ENCODE measurements at regions not wholly inside any gene's neighbourhood (a gene's known extent, or its start where the extent isn't known, plus 50 kb on each side); places are given as distances from the start of the nearest gene placed in this dataset.
"Not testable (repeated sequence)": the region's sequence is repeated elsewhere in the genome, so short reads cannot be mapped to it uniquely, and the experiment has no call there.

GRCh38 chr1:67909776-67910175 is 76.5 kb upstream of the GNG12 start:
- H4K8ac ChIP-seq (ENCODE audit: low read depth, low read length), result no peak overlapping the region
- H3K4me2 ChIP-seq (ENCODE audit: low read length), result no peak overlapping the region
- H3K27me3 ChIP-seq (ENCODE audit: insufficient read depth, low read length), result no peaks in the 10 kb centered on the region
- H3K4me3 ChIP-seq (ENCODE audit: low read depth, low read length), result no peak overlapping the region
- H3K18ac ChIP-seq (ENCODE audit: low read length), result no peak overlapping the region
- H4K12ac ChIP-seq (ENCODE audit: low read depth, low read length), result no peak overlapping the region
- H2BK5ac ChIP-seq (ENCODE audit: low read depth, low read length, poor library complexity), result no peak overlapping the region
- no peak for DNase-seq
- no peak overlapping the region for H3K23ac ChIP-seq (ENCODE audit: low read length)
- no CpG with 5 or more reads among the region's 1 CpG for WGBS (ENCODE audit: extremely low coverage, insufficient coverage, insufficient read length)
- no peak overlapping the region for H4K91ac ChIP-seq (ENCODE audit: low read depth, low read length)
- H3K79me2 ChIP-seq (ENCODE audit: control insufficient read depth, insufficient read depth, low read length, poor library complexity), result no peaks in the 10 kb centered on the region
- H3K14ac ChIP-seq (ENCODE audit: low read length), result no peak overlapping the region
- H2BK12ac ChIP-seq (ENCODE audit: low read length), result no peak overlapping the region
- H2AFZ ChIP-seq (ENCODE audit: insufficient read depth, low read length, poor library complexity), result no peak overlapping the region
- no peak overlapping the region for H2BK120ac ChIP-seq (ENCODE audit: insufficient read depth, low read length, poor library complexity)
- H3K9ac ChIP-seq (ENCODE audit: low read length), result no peak overlapping the region
- no peak overlapping the region for H3K27ac ChIP-seq (ENCODE audit: low read depth, low read length)
- peaks cover 5 to 7% of the 10 kb centered on the region in 2 experiments for H3K4me1 ChIP-seq (ENCODE audit: control insufficient read depth in 1 of 2, insufficient read depth in 2 of 2, low read length in 2 of 2)
- H3K9me3 ChIP-seq (ENCODE audit: insufficient read depth, low read depth, low read length), result no peaks in the 10 kb centered on the region
- no peak overlapping the region for H3K4ac ChIP-seq (ENCODE audit: low read depth, low read length)
- no peaks in the 10 kb centered on the region for H3K36me3 ChIP-seq (ENCODE audit: control insufficient read depth in 1 of 2, insufficient read depth in 2 of 2, low read length in 2 of 2)
- H2AK5ac ChIP-seq (ENCODE audit: low read length), result no peak overlapping the region
- H3K79me1 ChIP-seq (ENCODE audit: low read length), result peaks cover 3% of the 10 kb centered on the region

DNA sequence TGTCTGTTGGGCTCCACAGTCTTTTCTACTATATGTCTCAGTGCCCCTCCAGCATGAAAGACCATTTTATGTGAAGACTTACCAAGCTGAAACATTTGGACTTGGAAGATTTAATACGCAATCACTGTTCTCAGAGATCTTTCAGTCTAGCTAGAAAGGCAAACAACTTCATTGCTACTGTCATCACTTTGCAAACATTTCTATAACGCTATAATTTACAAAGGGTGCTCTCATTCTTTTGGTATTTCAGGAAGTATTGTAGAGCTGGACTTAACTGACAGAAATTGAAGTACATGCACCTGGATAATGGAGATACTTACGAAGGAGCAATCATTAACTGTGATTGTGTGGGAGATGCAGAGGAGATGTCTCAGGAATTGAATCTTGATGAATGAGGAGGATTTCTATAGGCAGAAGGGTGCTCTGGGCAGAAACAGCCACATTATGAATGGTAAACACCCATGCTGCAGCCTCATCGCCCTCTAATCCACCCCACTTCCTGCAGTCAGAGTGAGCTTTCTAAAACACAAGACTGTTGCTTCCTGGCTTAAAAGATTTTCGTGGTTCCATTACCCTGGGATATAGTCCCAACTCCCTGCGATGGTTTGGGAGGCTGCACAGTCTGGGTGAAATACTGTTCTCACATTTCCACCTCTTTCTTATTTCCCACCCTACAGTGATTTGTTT is 75.1 kb upstream of the GNG12 start:
- Histone ChIP-seq H3K79me1 (ENCODE audit: low read length) (peaks cover 3% of the 10 kb centered on the region), H3K4me3 (ENCODE audit: low read depth, low read length) (no peak overlapping the region), H2BK12ac (ENCODE audit: low read length) (no peak overlapping the region), H3K18ac (ENCODE audit: low read length) (no peak overlapping the region), H4K12ac (ENCODE audit: low read depth, low read length) (no peak overlapping the region), H2BK120ac (ENCODE audit: insufficient read depth, low read length, poor library complexity) (no peak overlapping the region), H2AK5ac (ENCODE audit: low read length) (no peak overlapping the region), H3K4me1 (ENCODE audit: control insufficient read depth in 1 of 2, insufficient read depth in 2 of 2, low read length in 2 of 2) (peaks cover 5 to 7% of the 10 kb centered on the region in 2 experiments), H3K27ac (ENCODE audit: low read depth, low read length) (no peak overlapping the region), H3K27me3 (ENCODE audit: insufficient read depth, low read length) (no peaks in the 10 kb centered on the region), H4K91ac (ENCODE audit: low read depth, low read length) (no peak overlapping the region), H2BK5ac (ENCODE audit: low read depth, low read length, poor library complexity) (no peak overlapping the region), H3K14ac (ENCODE audit: low read length) (no peak overlapping the region), H3K4ac (ENCODE audit: low read depth, low read length) (no peak overlapping the region), H3K4me2 (ENCODE audit: low read length) (no peak overlapping the region), H3K9ac (ENCODE audit: low read length) (no peak overlapping the region), H4K8ac (ENCODE audit: low read depth, low read length) (no peak overlapping the region), H3K79me2 (ENCODE audit: control insufficient read depth, insufficient read depth, low read length, poor library complexity) (no peaks in the 10 kb centered on the region), H2AFZ (ENCODE audit: insufficient read depth, low read length, poor library complexity) (no peak overlapping the region), H3K9me3 (ENCODE audit: insufficient read depth, low read depth, low read length) (no peaks in the 10 kb centered on the region), H3K23ac (ENCODE audit: low read length) (no peak overlapping the region), H3K36me3 (ENCODE audit: control insufficient read depth in 1 of 2, insufficient read depth in 2 of 2, low read length in 2 of 2) (no peaks in the 10 kb centered on the region)
- no peak for DNase-seq
- no CpG with 5 or more reads among the region's 6 CpGs for WGBS (ENCODE audit: extremely low coverage, insufficient coverage, insufficient read length)

GRCh38 chr1:67907467-67907866 is 74.2 kb upstream of the GNG12 start:
- H3K4me1 ChIP-seq (ENCODE audit: control insufficient read depth in 1 of 2, insufficient read depth in 2 of 2, low read length in 2 of 2); H3K27me3 ChIP-seq (ENCODE audit: insufficient read depth, low read length); H2AK5ac ChIP-seq (ENCODE audit: low read length); H3K79me2 ChIP-seq (ENCODE audit: control insufficient read depth, insufficient read depth, low read length, poor library complexity); H4K91ac ChIP-seq (ENCODE audit: low read depth, low read length); H2BK120ac ChIP-seq (ENCODE audit: insufficient read depth, low read length, poor library complexity); H3K79me1 ChIP-seq (ENCODE audit: low read length); H2BK5ac ChIP-seq (ENCODE audit: low read depth, low read length, poor library complexity); H3K4me2 ChIP-seq (ENCODE audit: low read length); H3K9ac ChIP-seq (ENCODE audit: low read length); H3K23ac ChIP-seq (ENCODE audit: low read length); H3K14ac ChIP-seq (ENCODE audit: low read length); H2AFZ ChIP-seq (ENCODE audit: insufficient read depth, low read length, poor library complexity); H3K18ac ChIP-seq (ENCODE audit: low read length); H3K4me3 ChIP-seq (ENCODE audit: low read depth, low read length); H3K36me3 ChIP-seq (ENCODE audit: control insufficient read depth in 1 of 2, insufficient read depth in 2 of 2, low read length in 2 of 2); H3K4ac ChIP-seq (ENCODE audit: low read depth, low read length); H3K27ac ChIP-seq (ENCODE audit: low read depth, low read length); H4K12ac ChIP-seq (ENCODE audit: low read depth, low read length); H3K9me3 ChIP-seq (ENCODE audit: insufficient read depth, low read depth, low read length): not testable (repeated sequence)
- Histone ChIP-seq H4K8ac (ENCODE audit: low read depth, low read length) (peak overlapping the region; percentile 7), H2BK12ac (ENCODE audit: low read length) (peak overlapping the region; percentile 49)
- WGBS (ENCODE audit: extremely low coverage, insufficient coverage, insufficient read length), result no CpG with 5 or more reads among the region's 4 CpGs
- DNase-seq, result peak; percentile 16 to 56

- not testable (repeated sequence) for H3K4me1 ChIP-seq (ENCODE audit: control insufficient read depth in 1 of 2, insufficient read depth in 2 of 2, low read length in 2 of 2); H2BK120ac ChIP-seq (ENCODE audit: insufficient read depth, low read length, poor library complexity); H3K9me3 ChIP-seq (ENCODE audit: insufficient read depth, low read depth, low read length); H3K27ac ChIP-seq (ENCODE audit: low read depth, low read length); H3K4me2 ChIP-seq (ENCODE audit: low read length); H2BK5ac ChIP-seq (ENCODE audit: low read depth, low read length, poor library complexity); H3K14ac ChIP-seq (ENCODE audit: low read length); H3K9ac ChIP-seq (ENCODE audit: low read length); H2BK12ac ChIP-seq (ENCODE audit: low read length); H4K91ac ChIP-seq (ENCODE audit: low read depth, low read length); H3K79me2 ChIP-seq (ENCODE audit: control insufficient read depth, insufficient read depth, low read length, poor library complexity); H3K18ac ChIP-seq (ENCODE audit: low read length); H2AK5ac ChIP-seq (ENCODE audit: low read length); DNase-seq; H3K79me1 ChIP-seq (ENCODE audit: low read length); H3K23ac ChIP-seq (ENCODE audit: low read length); H2AFZ ChIP-seq (ENCODE audit: insufficient read depth, low read length, poor library complexity); H4K8ac ChIP-seq (ENCODE audit: low read depth, low read length); H3K4me3 ChIP-seq (ENCODE audit: low read depth, low read length); H3K4ac ChIP-seq (ENCODE audit: low read depth, low read length); H4K12ac ChIP-seq (ENCODE audit: low read depth, low read length); H3K27me3 ChIP-seq (ENCODE audit: insufficient read depth, low read length); H3K36me3 ChIP-seq (ENCODE audit: control insufficient read depth in 1 of 2, insufficient read depth in 2 of 2, low read length in 2 of 2)
- WGBS (ENCODE audit: extremely low coverage, insufficient coverage, insufficient read length), result no CpG with 5 or more reads among the region's 2 CpGs
These were observed 72.7 kb upstream of the GNG12 start for GRCh38 chr1:67906015-67906414.
